A549 (cell line): ENCODE measurements at regions not wholly inside any gene's neighbourhood (a gene's known extent, or its start where the extent isn't known, plus 50 kb on each side); places are given as distances from the start of the nearest gene placed in this dataset.

ENCODE experiments used
- ATAC-seq, 2 experiments: fragments of 200-7000 bp in 1 of 2; fragments of >200 bp in 1 of 2; cut with Nextera tagmentation in 1 of 2; cut with Tn5 transposase in 1 of 2; 3 replicates each; pipeline versions ENCODE4 v1.8.0 to v1.9.1; 2018 to 2020; ENCODE audit warnings: mild to moderate bottlenecking in 1 of 2, moderate library complexity in 1 of 2
- CTCF ChIA-PET: fragments of 300-600 bp; sonication (Branson Sonifier 250); formaldehyde crosslinking; extraction: SDS; loops from one replicate; lab custom pipeline; 2021; ENCODE audit warnings: antibody characterized with exemption, inconsistent platforms; lab: Yijun Ruan, JAX
- POLR2A ChIA-PET: fragments of 350-600 bp; formaldehyde crosslinking; extraction: SDS; loops from one replicate; lab custom pipeline; 2021; ENCODE audit warnings: antibody characterized with exemption, inconsistent platforms; lab: Yijun Ruan, JAX
- DNase-seq, 2 experiments: peaks; one replicate each; pipeline versions ENCODE4 v3.0.0 to v3.0.0-alpha.2; 2011 to 2016; ENCODE audit warnings: low read depth in 1 of 2, low spot score in 1 of 2
- FAIRE-seq: peaks from 2 replicates; lab custom pipeline; 2011; peaks lifted over from hg19 to GRCh38; lab: Jason Lieb, UNC
- H3K27ac ChIP-seq, 2 experiments: fragments of >200 bp; sonication (Bioruptor Twin); formaldehyde crosslinking; 3 replicates each; pipeline ENCODE4 v1.5.1; 2016 to 2017
- H3K4me1 ChIP-seq: fragments of >200 bp; sonication (Bioruptor Twin); formaldehyde crosslinking; 3 replicates; pipeline ENCODE4 v1.6.1; 2016
- H3K4me2 ChIP-seq: fragments of >200 bp; sonication (Bioruptor Twin); formaldehyde crosslinking; 3 replicates; pipeline ENCODE4 v1.6.1; 2016
- H3K4me3 ChIP-seq: fragments of >200 bp; sonication (Bioruptor Twin); formaldehyde crosslinking; 3 replicates; pipeline ENCODE4 v1.5.1; 2016
- H3K9me3 ChIP-seq: fragments of >200 bp; sonication (Bioruptor Twin); formaldehyde crosslinking; 3 replicates; pipeline ENCODE4 v1.6.1; 2016
- CBX8 ChIP-seq: fragments of 200-600 bp; sonication (generic); IDR thresholded peaks from 2 replicates; pipeline ENCODE4 v1.6.1; 2016
- EHMT2 ChIP-seq: fragments of 200-600 bp; sonication (generic); IDR thresholded peaks from 2 replicates; pipeline ENCODE4 v1.6.1; 2016; ENCODE audit warnings: antibody characterized with exemption, low read depth, mild to moderate bottlenecking, moderate library complexity
- EP300 ChIP-seq, 2 experiments: fragments of >200 bp; sonication (Bioruptor Twin); formaldehyde crosslinking; IDR thresholded peaks; 2 replicates in 1 of 2; 3 replicates in 1 of 2; pipeline ENCODE4 v1.6.1; 2016 to 2017
- HOXB5 ChIP-seq: fragments of 250-450 bp; sonication (Bioruptor Pico); IDR thresholded peaks from 2 replicates; pipeline ENCODE4 v1.5.0; 2020; ENCODE audit warnings: mild to moderate bottlenecking, moderate library complexity
- JUN ChIP-seq, 2 experiments: fragments of >200 bp; sonication (Bioruptor Twin); formaldehyde crosslinking; IDR thresholded peaks; 2 replicates in 1 of 2; 3 replicates in 1 of 2; pipeline ENCODE4 v1.6.1; 2016 to 2017
- KDM1A ChIP-seq: fragments of 200-600 bp; sonication (generic); IDR thresholded peaks from 2 replicates; pipeline ENCODE4 v1.6.1; 2016; ENCODE audit warnings: low read depth, mild to moderate bottlenecking
- MAFK ChIP-seq: fragments of 450-650 bp; IDR thresholded peaks from 2 replicates; pipeline ENCODE4 v1.6.1; 2014; ENCODE audit not compliant: partially characterized antibody
- MYC ChIP-seq: IDR thresholded peaks from 2 replicates; pipeline ENCODE4 v1.6.1; 2012; ENCODE audit warnings: mild to moderate bottlenecking, inconsistent platforms, low read length, improper control_type of control experiment, borderline replicate concordance
- NPAS2 ChIP-seq: fragments of 250-450 bp; sonication (Bioruptor Pico); IDR thresholded peaks from 2 replicates; pipeline ENCODE4 v1.8.0; 2022; ENCODE audit warnings: mild to moderate bottlenecking, moderate library complexity, borderline replicate concordance
- PHF8 ChIP-seq: fragments of 200-600 bp; sonication (generic); IDR thresholded peaks from 2 replicates; pipeline ENCODE4 v1.6.1; 2016; ENCODE audit warnings: low read depth, mild to moderate bottlenecking, antibody characterized with exemption, moderate library complexity, borderline replicate concordance
- POLR2AphosphoS2 ChIP-seq: conservative IDR thresholded peaks from 2 replicates; pipeline ENCODE4 v1.6.1; 2012; ENCODE audit warnings: low read length, improper control_type of control experiment, inconsistent platforms
- RCOR1 ChIP-seq: fragments of 150-350 bp; IDR thresholded peaks from 2 replicates; pipeline ENCODE4 v1.6.1; 2014; ENCODE audit warnings: antibody characterized with exemption, low read length, low read depth
- SMC3 ChIP-seq: fragments of >200 bp; sonication (Bioruptor Twin); formaldehyde crosslinking; IDR thresholded peaks from 3 replicates; pipeline ENCODE4 v1.6.1; 2018; ENCODE audit warnings: inconsistent platforms
- TFCP2L1 ChIP-seq: fragments of 250-450 bp; sonication (Bioruptor Pico); IDR thresholded peaks from 2 replicates; pipeline ENCODE4 v1.5.0; 2021; ENCODE audit warnings: mild to moderate bottlenecking
- ZC3H11A ChIP-seq: fragments of 450-650 bp; IDR thresholded peaks from 2 replicates; pipeline ENCODE4 v1.6.1; 2014; ENCODE audit warnings: antibody characterized with exemption, mild to moderate bottlenecking
- WGBS: methylation state at CpG from one replicate; pipeline ENCODE4 v1.1.6; 2017; ENCODE audit errors: missing lambda C conversion rate; 5-methylcytosine and 5-hydroxymethylcytosine counted together
- TF ChIP-seq, protein P1 (sequence below): fragments of 450-650 bp; IDR thresholded peaks from 2 replicates; pipeline ENCODE4 v1.6.1; 2014; ENCODE audit warnings: antibody characterized with exemption
- TF ChIP-seq, protein P2 (sequence below): fragments of 250-450 bp; sonication (Bioruptor Pico); IDR thresholded peaks from 2 replicates; pipeline ENCODE4 v1.5.0; 2020; ENCODE audit warnings: low read depth, mild to moderate bottlenecking, moderate library complexity
- TF ChIP-seq, protein P3 (sequence below): fragments of >200 bp; sonication (Bioruptor Twin); formaldehyde crosslinking; IDR thresholded peaks from 2 replicates; pipeline ENCODE4 v1.6.1; 2016
- TF ChIP-seq, protein P4 (sequence below): fragments of >200 bp; sonication (Bioruptor Twin); formaldehyde crosslinking; IDR thresholded peaks from 3 replicates; pipeline ENCODE4 v1.5.1; 2016
- TF ChIP-seq, protein P5 (sequence below): fragments of 150-350 bp; IDR thresholded peaks from 2 replicates; pipeline ENCODE4 v1.6.1; 2014; ENCODE audit warnings: low read depth, mild to moderate bottlenecking, low read length

DNA sequence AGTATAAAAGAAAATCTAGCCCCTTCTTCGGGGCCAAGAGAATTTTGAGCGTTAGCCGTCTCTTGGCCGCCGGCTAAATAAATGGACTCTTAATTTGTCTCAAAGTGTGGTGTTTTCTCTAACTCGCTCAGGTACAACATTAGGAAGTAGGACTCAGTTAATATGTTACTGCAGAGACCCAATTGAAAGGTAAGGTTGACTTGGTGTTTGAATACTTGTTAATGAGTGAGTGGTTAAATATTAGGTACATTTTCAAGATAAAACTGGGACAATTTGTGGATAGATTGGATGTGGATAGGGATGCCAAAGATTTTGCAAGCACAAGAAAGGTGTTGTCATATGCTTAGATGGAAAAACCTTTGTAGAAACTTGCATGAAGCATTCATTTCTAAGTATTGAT lies 1177.3 kb upstream of the CDH18 start (continued):
- TF ChIP-seq ZC3H11A: no peak
- TF ChIP-seq POLR2AphosphoS2: no peak
- TF ChIP-seq RCOR1: no peak
- no peak for TF ChIP-seq MYC
- TF ChIP-seq SMC3: no peak
- TF ChIP-seq, protein P1, sequence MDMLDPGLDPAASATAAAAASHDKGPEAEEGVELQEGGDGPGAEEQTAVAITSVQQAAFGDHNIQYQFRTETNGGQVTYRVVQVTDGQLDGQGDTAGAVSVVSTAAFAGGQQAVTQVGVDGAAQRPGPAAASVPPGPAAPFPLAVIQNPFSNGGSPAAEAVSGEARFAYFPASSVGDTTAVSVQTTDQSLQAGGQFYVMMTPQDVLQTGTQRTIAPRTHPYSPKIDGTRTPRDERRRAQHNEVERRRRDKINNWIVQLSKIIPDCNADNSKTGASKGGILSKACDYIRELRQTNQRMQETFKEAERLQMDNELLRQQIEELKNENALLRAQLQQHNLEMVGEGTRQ: no peak
- no peak for TF ChIP-seq PHF8
- TF ChIP-seq MAFK: no peak

DNA sequence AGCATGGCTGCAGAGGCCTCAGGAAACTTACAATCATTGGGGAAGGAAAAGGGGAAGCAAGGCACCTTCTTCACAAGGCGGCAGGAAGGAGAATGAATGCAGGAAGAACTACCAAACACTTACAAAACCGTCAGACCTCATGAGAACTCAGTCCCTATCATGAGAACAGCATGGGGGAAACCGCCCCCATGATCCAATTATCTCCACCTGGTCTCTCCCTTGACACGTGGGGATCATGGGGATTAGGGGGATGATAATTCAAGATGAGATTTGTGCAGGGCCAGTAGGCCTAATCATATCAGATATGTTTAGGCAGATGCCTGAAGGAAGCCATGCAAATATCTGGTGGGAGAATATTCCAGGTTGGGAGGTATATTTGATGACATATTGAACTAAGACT lies 1176.4 kb upstream of the CDH18 start:
- ChIA-PET POLR2A (no interaction called here), CTCF (no interaction called here)
- no peak overlapping the region for H3K27ac ChIP-seq
- ATAC-seq: no peak
- 22% methylated on average over 4 of the region's 4 CpGs for WGBS
- no peaks in the 10 kb centered on the region for H3K4me1 ChIP-seq
- no peak for DNase-seq
- no peak overlapping the region for H3K4me3 ChIP-seq
- no peak overlapping the region for H3K4me2 ChIP-seq
- no peak for FAIRE-seq
- TF ChIP-seq, protein P2, sequence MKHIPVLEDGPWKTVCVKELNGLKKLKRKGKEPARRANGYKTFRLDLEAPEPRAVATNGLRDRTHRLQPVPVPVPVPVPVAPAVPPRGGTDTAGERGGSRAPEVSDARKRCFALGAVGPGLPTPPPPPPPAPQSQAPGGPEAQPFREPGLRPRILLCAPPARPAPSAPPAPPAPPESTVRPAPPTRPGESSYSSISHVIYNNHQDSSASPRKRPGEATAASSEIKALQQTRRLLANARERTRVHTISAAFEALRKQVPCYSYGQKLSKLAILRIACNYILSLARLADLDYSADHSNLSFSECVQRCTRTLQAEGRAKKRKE (CRISPR knock-in tag): no peak
- TF ChIP-seq MYC: no peak
- TF ChIP-seq, protein P1: no peak
- no peak for TF ChIP-seq MAFK
- TF ChIP-seq, protein P3, sequence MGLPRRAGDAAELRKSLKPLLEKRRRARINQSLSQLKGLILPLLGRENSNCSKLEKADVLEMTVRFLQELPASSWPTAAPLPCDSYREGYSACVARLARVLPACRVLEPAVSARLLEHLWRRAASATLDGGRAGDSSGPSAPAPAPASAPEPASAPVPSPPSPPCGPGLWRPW: no peak
- no peak for TF ChIP-seq HOXB5 (CRISPR knock-in tag)
- no peak for TF ChIP-seq JUN (IDR thresholded peaks at IDR 0.05)
- TF ChIP-seq EHMT2: no peak
- TF ChIP-seq RCOR1: no peak
- TF ChIP-seq, protein P4, sequence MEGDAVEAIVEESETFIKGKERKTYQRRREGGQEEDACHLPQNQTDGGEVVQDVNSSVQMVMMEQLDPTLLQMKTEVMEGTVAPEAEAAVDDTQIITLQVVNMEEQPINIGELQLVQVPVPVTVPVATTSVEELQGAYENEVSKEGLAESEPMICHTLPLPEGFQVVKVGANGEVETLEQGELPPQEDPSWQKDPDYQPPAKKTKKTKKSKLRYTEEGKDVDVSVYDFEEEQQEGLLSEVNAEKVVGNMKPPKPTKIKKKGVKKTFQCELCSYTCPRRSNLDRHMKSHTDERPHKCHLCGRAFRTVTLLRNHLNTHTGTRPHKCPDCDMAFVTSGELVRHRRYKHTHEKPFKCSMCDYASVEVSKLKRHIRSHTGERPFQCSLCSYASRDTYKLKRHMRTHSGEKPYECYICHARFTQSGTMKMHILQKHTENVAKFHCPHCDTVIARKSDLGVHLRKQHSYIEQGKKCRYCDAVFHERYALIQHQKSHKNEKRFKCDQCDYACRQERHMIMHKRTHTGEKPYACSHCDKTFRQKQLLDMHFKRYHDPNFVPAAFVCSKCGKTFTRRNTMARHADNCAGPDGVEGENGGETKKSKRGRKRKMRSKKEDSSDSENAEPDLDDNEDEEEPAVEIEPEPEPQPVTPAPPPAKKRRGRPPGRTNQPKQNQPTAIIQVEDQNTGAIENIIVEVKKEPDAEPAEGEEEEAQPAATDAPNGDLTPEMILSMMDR: no peak
- TF ChIP-seq CBX8: no peak
- TF ChIP-seq EP300 (IDR thresholded peaks at IDR 0.05): no peak
- no peak for TF ChIP-seq TFCP2L1 (CRISPR knock-in tag)
- TF ChIP-seq KDM1A: no peak
- TF ChIP-seq, protein P5, sequence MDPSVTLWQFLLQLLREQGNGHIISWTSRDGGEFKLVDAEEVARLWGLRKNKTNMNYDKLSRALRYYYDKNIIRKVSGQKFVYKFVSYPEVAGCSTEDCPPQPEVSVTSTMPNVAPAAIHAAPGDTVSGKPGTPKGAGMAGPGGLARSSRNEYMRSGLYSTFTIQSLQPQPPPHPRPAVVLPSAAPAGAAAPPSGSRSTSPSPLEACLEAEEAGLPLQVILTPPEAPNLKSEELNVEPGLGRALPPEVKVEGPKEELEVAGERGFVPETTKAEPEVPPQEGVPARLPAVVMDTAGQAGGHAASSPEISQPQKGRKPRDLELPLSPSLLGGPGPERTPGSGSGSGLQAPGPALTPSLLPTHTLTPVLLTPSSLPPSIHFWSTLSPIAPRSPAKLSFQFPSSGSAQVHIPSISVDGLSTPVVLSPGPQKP: no peak
- no peak for TF ChIP-seq NPAS2 (CRISPR knock-in tag)
- no peaks in the 10 kb centered on the region for H3K9me3 ChIP-seq
